Fibroblast of lung (primary cell): ENCODE measurements at regions not wholly inside any gene's neighbourhood (a gene's known extent, or its start where the extent isn't known, plus 50 kb on each side); places are given as distances from the start of the nearest gene placed in this dataset.

ENCODE experiments used
- DNase-seq, 2 donors: peaks; one replicate each; pipeline versions ENCODE4 v3.0.0 to v3.0.0-alpha.2; 2010; ENCODE audit warnings: low read depth in 2 of 2
- H2AFZ ChIP-seq: 2 replicates; pipeline ENCODE4 v1.5.1; 2012; ENCODE audit warnings: low read length, control low read depth, inconsistent platforms
- H3K27ac ChIP-seq: 2 replicates; pipeline ENCODE4 v1.5.1; 2011; ENCODE audit warnings: low read length, control low read depth; ENCODE audit not compliant: insufficient read depth
- H3K27me3 ChIP-seq: 2 replicates; pipeline ENCODE4 v1.5.1; 2011; ENCODE audit warnings: mild to moderate bottlenecking, low read length; ENCODE audit not compliant: control insufficient read depth, insufficient read depth
- H3K36me3 ChIP-seq: 2 replicates; pipeline ENCODE4 v1.5.1; 2011; ENCODE audit warnings: low read length; ENCODE audit not compliant: control insufficient read depth, insufficient read depth
- H3K4me1 ChIP-seq: 2 replicates; pipeline ENCODE4 v1.5.1; 2011; ENCODE audit warnings: low read length; ENCODE audit not compliant: control insufficient read depth, insufficient read depth; ENCODE audit errors: extremely low read depth
- H3K4me2 ChIP-seq: 2 replicates; pipeline ENCODE4 v1.5.1; 2011; ENCODE audit warnings: low read length, control low read depth; ENCODE audit not compliant: insufficient read depth; ENCODE audit errors: extremely low read depth
- H3K4me3 ChIP-seq, 4 experiments: fragments of 200-600 bp in 1 of 4; sonication (generic) in 1 of 4; replicated peaks in 1 of 4; 2 replicates each; pipeline ENCODE4 v1.5.1; 2011 to 2016; ENCODE audit warnings: low read length in 4 of 4, low read depth in 3 of 4, mild to moderate bottlenecking in 3 of 4, control low read depth in 2 of 4, inconsistent platforms in 1 of 4, mixed read lengths in 1 of 4; ENCODE audit not compliant: insufficient read depth in 1 of 4; ENCODE audit errors: control extremely low read depth in 1 of 4
- H3K79me2 ChIP-seq: 2 replicates; pipeline ENCODE4 v1.5.1; 2012; ENCODE audit warnings: mild to moderate bottlenecking, low read length, inconsistent platforms; ENCODE audit not compliant: control insufficient read depth, insufficient read depth
- H3K9ac ChIP-seq: 2 replicates; pipeline ENCODE4 v1.5.1; 2011; ENCODE audit warnings: mild to moderate bottlenecking, low read length, control low read depth; ENCODE audit not compliant: insufficient read depth
- H3K9me3 ChIP-seq: 2 replicates; pipeline ENCODE4 v1.5.1; 2012; ENCODE audit warnings: low read depth, low read length; ENCODE audit not compliant: control insufficient read depth, insufficient read depth
- H4K20me1 ChIP-seq: 2 replicates; pipeline ENCODE4 v1.5.1; 2011; ENCODE audit warnings: low read length; ENCODE audit not compliant: control insufficient read depth, insufficient read depth; ENCODE audit errors: extremely low read depth
- EZH2 ChIP-seq: IDR thresholded peaks from 2 replicates; pipeline ENCODE4 v1.5.1; 2012; ENCODE audit warnings: low read length, control low read depth, mild to moderate bottlenecking; ENCODE audit errors: missing control alignments
- TF ChIP-seq, protein P1 (sequence below), 2 donors: IDR thresholded peaks in 1 of 2; conservative IDR thresholded peaks in 1 of 2; 1 replicate in 1 of 2; 2 replicates in 1 of 2; pipeline ENCODE4 v1.5.1; 2011 to 2012; ENCODE audit warnings: low read length in 2 of 2, control low read depth in 1 of 2, inconsistent platforms in 1 of 2, low read depth in 1 of 2, mild to moderate bottlenecking in 1 of 2

DNA sequence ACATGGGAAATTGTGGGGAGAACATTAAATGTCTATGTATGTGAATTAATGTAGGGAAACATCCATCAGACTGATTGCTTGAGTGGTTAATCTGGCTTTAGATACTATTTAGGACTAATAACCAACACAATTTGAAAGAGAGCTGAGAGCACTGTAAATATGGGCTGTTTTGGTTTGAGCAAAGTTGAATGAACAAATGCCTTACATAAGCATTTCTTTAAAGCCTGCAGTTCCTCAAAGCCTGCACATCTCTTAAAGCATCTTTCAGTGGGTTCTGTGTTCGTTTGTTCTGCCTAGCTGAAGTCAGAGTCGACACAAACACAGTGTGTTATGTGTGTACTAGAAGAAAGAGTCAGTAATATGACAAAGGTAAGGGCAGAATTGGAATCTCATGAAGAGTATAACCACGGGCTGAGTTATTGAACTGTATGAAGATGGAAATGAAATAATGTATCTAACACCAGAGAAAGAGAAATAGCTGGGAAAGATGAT is 350.0 kb downstream of the SIPA1L2 start:
- no peaks in the 10 kb centered on the region for H3K9me3 ChIP-seq
- no peaks in the 10 kb centered on the region for H3K4me1 ChIP-seq
- H2AFZ ChIP-seq, result no peak overlapping the region
- H3K79me2 ChIP-seq, result no peaks in the 10 kb centered on the region
- no peak overlapping the region for H3K4me3 ChIP-seq
- TF ChIP-seq, protein P1, sequence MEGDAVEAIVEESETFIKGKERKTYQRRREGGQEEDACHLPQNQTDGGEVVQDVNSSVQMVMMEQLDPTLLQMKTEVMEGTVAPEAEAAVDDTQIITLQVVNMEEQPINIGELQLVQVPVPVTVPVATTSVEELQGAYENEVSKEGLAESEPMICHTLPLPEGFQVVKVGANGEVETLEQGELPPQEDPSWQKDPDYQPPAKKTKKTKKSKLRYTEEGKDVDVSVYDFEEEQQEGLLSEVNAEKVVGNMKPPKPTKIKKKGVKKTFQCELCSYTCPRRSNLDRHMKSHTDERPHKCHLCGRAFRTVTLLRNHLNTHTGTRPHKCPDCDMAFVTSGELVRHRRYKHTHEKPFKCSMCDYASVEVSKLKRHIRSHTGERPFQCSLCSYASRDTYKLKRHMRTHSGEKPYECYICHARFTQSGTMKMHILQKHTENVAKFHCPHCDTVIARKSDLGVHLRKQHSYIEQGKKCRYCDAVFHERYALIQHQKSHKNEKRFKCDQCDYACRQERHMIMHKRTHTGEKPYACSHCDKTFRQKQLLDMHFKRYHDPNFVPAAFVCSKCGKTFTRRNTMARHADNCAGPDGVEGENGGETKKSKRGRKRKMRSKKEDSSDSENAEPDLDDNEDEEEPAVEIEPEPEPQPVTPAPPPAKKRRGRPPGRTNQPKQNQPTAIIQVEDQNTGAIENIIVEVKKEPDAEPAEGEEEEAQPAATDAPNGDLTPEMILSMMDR (conservative IDR thresholded peaks at IDR 0.05 in 1 of 2, IDR thresholded peaks at IDR 0.05 in 1 of 2; ENCODE audit: low read depth in 1 of 2, low read length in 2 of 2), result no peak
- TF ChIP-seq EZH2, result no peak
- DNase-seq, result no peak
- H4K20me1 ChIP-seq, result no peaks in the 10 kb centered on the region
- H3K9ac ChIP-seq, result no peak overlapping the region
- no peak overlapping the region for H3K4me2 ChIP-seq
- H3K27ac ChIP-seq, result no peak overlapping the region
- no peaks in the 10 kb centered on the region for H3K27me3 ChIP-seq
- H3K36me3 ChIP-seq, result no peaks in the 10 kb centered on the region

DNA sequence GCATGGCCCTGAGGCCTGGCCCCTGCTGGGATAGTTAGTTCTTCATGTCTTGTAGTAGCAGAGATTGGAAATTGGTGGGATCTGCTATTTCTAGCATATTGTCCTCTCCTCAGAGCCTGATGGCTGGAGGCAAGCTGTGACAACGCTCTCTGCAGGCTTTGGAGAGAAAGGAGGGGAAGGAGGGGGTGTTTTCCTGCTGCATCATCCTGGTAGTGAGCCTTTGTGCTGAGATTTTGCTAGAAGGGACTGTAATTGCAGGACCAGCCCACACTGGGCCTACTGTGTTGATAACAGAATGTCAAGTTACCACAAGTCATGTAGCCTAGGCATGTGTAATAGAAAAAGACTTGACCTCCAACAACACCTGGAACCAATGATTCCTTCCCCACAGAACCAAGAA is 351.0 kb downstream of the SIPA1L2 start:
- H4K20me1 ChIP-seq, result no peaks in the 10 kb centered on the region
- H3K4me2 ChIP-seq, result no peak overlapping the region
- H3K9me3 ChIP-seq, result no peaks in the 10 kb centered on the region
- H3K27me3 ChIP-seq, result no peaks in the 10 kb centered on the region
- no peak overlapping the region for H3K9ac ChIP-seq
- TF ChIP-seq, protein P1 (conservative IDR thresholded peaks at IDR 0.05 in 1 of 2, IDR thresholded peaks at IDR 0.05 in 1 of 2; ENCODE audit: low read depth in 1 of 2, low read length in 2 of 2), result no peak
- no peak for TF ChIP-seq EZH2
- no peak overlapping the region for H3K4me3 ChIP-seq
- no peaks in the 10 kb centered on the region for H3K4me1 ChIP-seq
- H3K27ac ChIP-seq, result no peak overlapping the region
- H3K36me3 ChIP-seq, result no peaks in the 10 kb centered on the region
- no peak for DNase-seq
- H2AFZ ChIP-seq, result no peak overlapping the region
- no peaks in the 10 kb centered on the region for H3K79me2 ChIP-seq

DNA sequence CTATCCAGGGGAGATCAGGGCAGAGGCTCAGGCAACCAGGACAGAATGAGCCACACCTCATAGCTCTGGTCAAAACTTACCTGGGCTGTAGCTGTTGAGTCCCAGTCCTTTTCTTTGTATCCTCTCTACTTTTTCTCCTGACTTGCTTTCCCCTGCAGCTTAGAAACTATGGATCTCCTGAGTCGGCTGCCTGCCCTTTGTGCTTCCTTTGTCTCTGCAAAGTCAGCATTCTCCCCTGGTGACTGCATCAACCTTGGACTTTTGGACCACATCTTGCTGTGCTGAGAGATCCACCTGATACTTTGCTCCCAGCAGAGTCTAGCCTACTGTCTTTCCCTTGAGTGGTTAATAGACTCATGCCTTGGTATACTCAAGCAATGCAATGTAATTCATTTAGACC is 353.3 kb downstream of the SIPA1L2 start:
- TF ChIP-seq, protein P1 (conservative IDR thresholded peaks at IDR 0.05 in 1 of 2, IDR thresholded peaks at IDR 0.05 in 1 of 2; ENCODE audit: low read depth in 1 of 2, low read length in 2 of 2), result no peak
- no peak for TF ChIP-seq EZH2
- H2AFZ ChIP-seq, result no peak overlapping the region
- no peak overlapping the region for H3K27ac ChIP-seq
- H3K4me1 ChIP-seq, result no peaks in the 10 kb centered on the region
- no peak overlapping the region for H3K4me3 ChIP-seq
- H3K27me3 ChIP-seq, result no peaks in the 10 kb centered on the region
- H4K20me1 ChIP-seq, result no peaks in the 10 kb centered on the region
- H3K9ac ChIP-seq, result no peak overlapping the region
- DNase-seq, result no peak
- no peaks in the 10 kb centered on the region for H3K36me3 ChIP-seq
- no peaks in the 10 kb centered on the region for H3K9me3 ChIP-seq
- no peak overlapping the region for H3K4me2 ChIP-seq
- H3K79me2 ChIP-seq, result no peaks in the 10 kb centered on the region
